GM19043 (cell line): ENCODE measurements at regions not wholly inside any gene's neighbourhood (a gene's known extent, or its start where the extent isn't known, plus 50 kb on each side); places are given as distances from the start of the nearest gene placed in this dataset.

Source experiments
- ATAC-seq: cut with Tn5 transposase; IDR thresholded peaks from one replicate; pipeline ENCODE4 v1.9.1; 2021; ENCODE audit warnings: low read depth; ENCODE audit not compliant: unreplicated experiment

GRCh38 chr1:98487620-98488019, 173.9 kb upstream of the SNX7 start:
- ATAC-seq = no peak

DNA sequence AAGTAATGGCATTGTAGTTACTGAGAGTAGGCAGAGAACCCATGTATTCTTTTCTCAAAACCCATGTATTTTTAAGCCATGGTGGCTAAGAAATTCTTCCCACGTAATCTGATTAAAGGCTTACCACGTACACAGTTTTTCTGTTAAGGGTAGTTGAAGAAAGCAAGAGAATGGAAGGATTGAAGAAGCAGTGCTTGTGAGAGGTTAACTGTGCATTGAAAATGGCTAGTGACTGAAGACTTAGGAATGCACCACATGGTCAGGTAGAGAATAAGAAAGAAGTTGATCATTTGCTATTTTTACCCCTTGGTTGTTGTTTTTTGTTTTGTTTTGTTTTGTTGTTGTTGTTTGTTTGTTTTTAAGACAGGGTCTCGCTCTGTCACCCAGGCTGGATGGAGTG, 178.9 kb upstream of the SNX7 start:
- ATAC-seq = no peak

DNA sequence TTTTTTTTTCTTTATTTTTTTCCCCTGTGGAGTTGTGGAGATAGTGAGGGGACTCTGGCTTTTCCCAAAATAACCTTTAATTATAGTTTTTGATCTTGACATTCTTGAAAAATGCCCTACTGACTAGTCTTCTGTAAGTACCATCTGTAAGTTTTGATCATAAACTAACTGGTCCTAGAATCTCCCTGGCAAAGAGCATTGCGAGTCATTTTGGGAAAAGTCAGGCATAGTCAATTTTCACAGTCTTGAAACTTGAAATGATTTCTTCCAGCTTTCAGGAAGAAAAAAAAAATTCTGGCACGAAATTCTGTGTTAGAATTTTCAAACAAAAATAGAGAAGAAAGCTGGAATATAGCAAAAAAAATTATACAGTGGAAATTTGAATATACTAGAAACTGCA, 181.2 kb upstream of the SNX7 start:
- no peak for ATAC-seq

GRCh38 chr1:98478121-98478520, 183.4 kb upstream of the SNX7 start:
- no peak for ATAC-seq

GRCh38 chr1:98472878-98473277, 188.6 kb upstream of the SNX7 start:
- ATAC-seq = no peak

GRCh38 chr1:98471633-98472032, 189.9 kb upstream of the SNX7 start:
- no peak for ATAC-seq

GRCh38 chr1:98468111-98468717, 193.3 kb upstream of the SNX7 start:
- no peak for ATAC-seq

- no peak for ATAC-seq
These were observed 193.9 kb upstream of the SNX7 start for GRCh38 chr1:98467586-98467985.

GRCh38 chr1:98467122-98467521, 194.4 kb upstream of the SNX7 start:
- no peak for ATAC-seq

DNA sequence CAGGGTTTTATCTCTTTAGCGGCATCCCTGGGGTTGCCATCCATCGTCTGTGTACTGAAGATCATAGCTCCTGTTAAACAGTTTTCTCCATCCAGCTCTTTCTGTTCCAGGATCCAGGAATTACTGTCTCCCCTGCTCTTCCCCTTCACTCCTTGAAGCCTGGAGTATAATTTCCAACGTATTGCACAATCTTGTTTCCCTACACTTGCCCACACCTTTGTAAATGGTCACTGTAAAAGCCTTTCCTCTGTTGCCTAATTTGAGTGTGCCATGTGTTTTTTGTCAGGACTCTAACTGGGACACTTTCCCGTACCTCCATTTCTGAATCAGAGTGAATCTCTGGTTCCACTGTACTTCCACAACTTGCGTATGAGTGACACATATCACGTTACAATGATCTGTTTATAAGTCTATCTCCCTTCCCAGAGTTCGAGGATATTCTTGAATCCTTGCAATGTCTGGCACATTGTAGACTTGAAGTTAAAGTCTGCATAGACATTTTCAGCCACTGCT, 199.6 kb upstream of the SNX7 start:
- ATAC-seq = no peak

GRCh38 chr1:98460136-98460535, 201.4 kb upstream of the SNX7 start:
- ATAC-seq = no peak

DNA sequence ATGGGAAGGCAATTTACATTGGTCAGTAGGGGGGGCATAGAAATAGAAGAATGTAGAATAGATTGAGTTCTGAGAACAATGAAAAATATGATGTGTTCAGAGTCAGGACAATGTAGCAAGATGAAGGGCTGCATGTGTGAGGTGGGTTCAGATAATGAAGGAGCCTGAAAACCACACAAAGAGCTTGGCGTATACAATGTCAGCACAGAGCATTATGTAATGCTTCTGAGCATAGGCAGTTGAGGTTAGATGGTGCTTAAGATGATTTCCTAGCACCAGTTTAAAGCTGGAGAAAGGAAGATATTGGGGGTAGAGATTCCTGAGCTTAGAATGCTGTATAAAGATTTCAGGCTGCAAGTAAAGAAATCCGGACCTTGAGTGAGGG, 202.0 kb upstream of the SNX7 start:
- no peak for ATAC-seq

- ATAC-seq = no peak
These were observed 202.7 kb upstream of the SNX7 start for GRCh38 chr1:98458511-98459485.

GRCh38 chr1:98457248-98457647, 204.3 kb upstream of the SNX7 start:
- no peak for ATAC-seq

DNA sequence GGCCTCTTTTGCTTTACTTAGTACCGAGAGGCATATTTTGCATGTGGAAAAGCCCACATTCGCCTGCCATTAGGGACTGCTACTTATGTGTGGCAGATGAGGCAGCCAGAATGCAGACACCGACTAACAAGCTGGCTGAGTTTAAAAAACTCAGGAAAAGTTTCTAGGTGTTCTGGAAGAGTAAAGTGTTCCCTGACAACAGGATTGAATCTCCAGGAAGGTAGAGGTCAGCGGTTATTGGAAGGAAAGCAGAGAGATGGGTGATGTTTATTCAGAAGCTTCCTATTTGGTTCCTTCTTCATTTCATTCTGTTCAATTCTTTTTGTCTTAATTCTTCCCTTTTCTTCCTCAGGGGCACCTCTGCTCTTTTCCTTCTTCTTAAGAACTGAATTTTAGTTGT, 206.9 kb upstream of the SNX7 start:
- ATAC-seq = no peak

- ATAC-seq = no peak
These were observed 208.5 kb upstream of the SNX7 start for GRCh38 chr1:98453066-98453465.

DNA sequence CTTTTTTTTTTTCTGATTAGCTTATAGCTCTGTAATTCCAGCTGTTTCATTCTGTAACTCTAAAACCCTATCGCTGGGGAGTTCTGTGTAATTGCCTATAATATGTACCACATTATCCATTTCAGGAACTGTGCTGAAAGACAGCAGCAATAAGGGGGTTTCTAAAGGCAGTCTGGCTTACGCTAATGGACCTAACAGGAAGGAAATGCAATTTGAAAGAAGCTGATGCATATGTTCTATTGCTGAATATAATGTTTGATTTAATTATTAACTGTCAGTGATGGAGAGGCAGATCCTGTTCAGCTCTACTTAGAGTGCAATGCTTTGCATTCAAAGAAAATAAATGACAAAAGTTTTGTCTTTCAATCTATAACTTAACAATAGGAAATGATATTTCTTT, 209.4 kb upstream of the SNX7 start:
- no peak for ATAC-seq

- no peak for ATAC-seq
These were observed 220.2 kb upstream of the SNX7 start for GRCh38 chr1:98441281-98441680.

- ATAC-seq = no peak
These were observed 222.1 kb upstream of the SNX7 start for GRCh38 chr1:98439471-98439870.

GRCh38 chr1:98437540-98437939, 224.0 kb upstream of the SNX7 start:
- ATAC-seq = no peak

DNA sequence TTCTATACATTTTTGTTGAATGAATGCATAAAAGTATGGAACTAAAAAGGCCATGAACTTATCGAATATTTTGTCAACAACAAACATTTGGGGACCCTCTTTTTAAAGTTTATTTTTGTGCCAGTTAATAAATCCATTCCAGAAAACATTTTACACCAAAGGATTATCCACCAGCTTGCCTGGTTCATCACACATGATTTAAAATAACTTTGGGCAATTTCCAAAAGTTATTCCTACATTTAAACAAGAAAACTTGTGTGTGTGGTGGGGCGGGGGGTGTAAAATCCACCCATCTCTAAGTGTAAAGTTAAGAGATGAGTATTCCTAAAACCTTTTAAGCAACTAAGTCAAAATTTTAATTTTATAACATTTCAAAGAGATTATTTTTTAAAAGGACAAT, 224.5 kb upstream of the SNX7 start:
- ATAC-seq = no peak

GRCh38 chr1:98429965-98430443, 231.5 kb upstream of the SNX7 start:
- no peak for ATAC-seq
